GM18511 (cell line): ENCODE measurements at regions not wholly inside any gene's neighbourhood (a gene's known extent, or its start where the extent isn't known, plus 50 kb on each side); places are given as distances from the start of the nearest gene placed in this dataset.

Source experiments
- ATAC-seq: cut with Tn5 transposase; IDR thresholded peaks from one replicate; pipeline ENCODE4 v1.9.1; 2021; ENCODE audit warnings: mild to moderate bottlenecking, moderate library complexity; ENCODE audit not compliant: unreplicated experiment

DNA sequence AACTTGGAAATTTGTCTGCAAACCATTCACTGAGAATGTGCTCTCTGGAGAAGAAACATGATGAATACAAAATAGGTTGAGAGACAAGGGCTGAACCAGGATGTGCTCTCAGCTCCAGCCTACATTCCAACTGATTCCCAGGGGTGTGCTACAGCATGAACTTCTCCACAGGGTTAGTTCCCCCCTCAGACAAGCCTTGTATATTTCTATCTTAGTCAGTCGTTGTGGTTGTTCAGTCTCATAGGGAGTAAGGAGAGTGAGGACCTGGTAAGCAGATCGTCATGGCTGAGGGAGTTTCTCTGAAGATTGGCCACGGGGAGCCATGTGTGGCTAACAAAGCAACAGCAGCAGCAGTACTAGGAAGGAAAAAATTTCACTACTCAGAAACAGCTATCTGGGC lies 919.7 kb upstream of the CADM2 start:
- ATAC-seq, result no peak

DNA sequence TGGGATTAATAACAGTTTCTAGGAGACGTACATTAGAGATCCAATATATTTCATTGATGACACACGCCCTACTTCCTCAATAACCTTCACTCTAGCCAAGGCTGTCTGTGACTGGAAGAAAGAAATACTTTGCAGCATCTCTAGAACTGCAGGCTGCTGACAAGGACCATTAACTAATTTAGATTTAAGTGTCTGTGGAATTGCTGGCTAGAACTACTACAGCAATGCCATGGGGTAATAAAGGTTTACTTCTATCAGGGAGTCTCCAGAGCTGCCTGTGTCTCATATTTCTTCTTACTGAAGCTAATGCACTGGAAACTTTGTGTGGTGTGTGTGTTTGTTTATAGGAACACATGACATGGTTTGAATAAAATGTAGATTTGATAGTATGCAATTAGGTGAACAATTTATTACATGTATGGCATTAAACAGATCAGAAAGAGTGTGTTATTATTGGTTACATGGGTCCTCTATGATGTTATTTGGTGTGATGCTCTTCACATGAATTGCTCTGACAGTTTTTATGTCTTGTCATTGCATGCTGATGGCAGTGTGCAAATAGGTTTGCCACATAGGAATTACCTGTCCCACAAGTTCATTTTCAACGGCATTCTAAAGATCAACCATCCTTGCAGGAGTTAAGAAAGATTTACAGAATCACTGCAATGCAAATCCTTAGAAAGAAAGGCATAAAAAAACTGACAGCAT lies 916.2 kb upstream of the CADM2 start:
- ATAC-seq, result no peak

DNA sequence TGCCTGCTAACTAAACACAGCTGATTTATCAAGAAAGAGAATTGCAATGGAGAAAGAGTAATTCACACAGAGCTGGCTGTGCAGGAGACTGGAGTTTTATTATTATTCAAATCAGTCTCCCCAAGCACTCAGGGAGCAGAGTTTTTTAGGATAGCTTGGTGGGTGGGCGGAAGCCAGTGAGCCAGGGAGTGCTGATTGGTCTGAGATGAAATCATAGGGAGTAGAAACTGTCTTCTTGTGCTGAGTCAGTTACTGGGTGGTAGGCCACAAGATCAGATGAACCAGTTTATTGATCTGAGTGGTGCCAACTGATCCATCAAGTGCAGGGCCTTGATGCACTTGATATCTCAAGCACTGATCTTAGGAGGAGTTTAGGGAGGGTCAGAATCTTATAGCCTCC lies 891.9 kb upstream of the CADM2 start:
- no peak for ATAC-seq

DNA sequence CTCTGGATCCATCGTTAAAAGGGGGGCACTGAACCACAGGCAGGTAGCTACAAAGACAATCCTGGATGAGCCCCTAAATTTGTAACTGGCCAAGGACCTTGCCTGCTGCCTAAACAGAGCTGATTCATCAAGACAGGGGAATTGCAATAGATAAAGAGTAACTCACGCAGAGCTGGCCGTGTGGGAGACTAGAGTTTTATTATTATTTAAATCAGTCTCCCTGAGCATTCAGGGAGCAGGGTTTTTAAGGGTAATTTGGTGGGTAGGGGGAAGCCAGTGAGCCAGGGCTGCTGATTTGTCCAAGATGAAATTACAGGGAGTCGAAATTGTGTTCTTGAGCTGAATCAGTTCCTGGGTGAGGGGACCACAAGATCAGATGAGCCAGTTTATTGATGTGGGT lies 885.1 kb upstream of the CADM2 start:
- ATAC-seq, result no peak

DNA sequence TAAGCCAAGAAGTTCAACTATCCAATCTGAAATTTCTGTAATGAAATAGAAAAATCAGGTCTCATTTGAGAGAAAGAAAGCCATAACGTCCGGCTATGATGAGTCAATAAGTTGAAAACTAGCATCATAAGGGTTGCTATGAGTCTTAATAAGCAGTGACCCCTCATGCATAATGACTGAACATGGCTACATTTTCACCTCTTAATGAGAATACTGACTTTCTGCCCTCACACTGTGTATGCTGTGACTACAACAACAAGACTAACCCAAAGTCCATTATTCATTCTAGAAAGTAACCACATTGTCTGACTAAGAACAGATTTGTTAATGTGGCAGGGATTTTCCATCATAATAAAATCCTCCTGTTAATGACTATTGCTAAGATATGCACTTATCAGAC lies 884.0 kb upstream of the CADM2 start:
- no peak for ATAC-seq

DNA sequence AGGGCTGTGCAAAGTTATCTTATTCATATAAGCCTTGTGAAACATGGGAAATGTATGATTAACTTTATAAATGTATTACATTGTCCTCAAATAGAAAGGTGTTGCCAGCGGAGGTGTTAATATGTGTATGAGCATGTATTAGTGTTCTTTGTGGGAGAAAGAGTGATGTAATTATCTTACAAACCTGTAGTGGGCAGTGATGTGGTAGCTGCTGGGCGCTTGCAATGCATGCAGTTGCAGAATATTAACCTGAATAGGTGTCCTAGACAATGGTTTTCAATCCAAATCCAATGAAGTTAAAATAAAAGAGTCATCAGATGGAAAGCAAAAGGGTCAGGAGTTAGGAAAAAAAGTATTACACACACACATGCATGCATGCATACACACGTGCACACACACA lies 881.3 kb upstream of the CADM2 start:
- no peak for ATAC-seq

DNA sequence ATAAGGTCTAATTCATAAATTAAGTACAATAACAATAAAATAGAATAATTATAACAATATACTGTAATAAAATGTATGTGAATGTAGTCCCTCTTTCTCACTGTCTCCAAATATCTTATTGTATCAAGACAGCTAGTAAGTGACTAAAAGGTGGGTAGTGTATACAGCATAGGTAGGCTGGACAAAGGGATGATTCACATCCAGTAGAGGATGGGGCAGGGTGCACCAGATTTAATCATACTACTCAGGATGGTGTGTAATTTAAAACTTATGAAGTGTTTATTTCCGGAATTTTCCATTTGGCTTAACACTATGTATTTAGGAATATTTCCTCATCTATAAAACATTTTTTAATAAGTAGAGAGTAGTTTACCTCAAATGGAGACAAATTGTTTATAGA lies 876.1 kb upstream of the CADM2 start:
- ATAC-seq, result no peak

DNA sequence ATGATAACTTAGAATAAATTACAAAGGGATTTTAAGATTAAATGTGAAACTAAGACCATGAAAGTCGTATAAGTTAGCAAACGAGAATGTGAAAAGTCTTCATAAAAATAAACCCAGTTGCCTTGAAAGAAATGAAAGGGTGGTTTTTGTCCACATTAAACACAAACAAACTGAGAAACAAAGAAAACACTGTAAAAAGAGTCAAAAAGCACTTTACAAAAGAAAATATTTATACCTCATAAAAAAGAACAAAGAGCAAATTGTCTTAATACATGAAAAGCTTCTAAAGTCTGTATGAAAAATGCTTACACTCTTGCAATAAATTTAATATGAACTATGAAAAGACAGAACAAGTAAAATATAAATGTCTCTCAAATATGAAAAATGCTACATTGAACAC lies 865.9 kb upstream of the CADM2 start:
- no peak for ATAC-seq

DNA sequence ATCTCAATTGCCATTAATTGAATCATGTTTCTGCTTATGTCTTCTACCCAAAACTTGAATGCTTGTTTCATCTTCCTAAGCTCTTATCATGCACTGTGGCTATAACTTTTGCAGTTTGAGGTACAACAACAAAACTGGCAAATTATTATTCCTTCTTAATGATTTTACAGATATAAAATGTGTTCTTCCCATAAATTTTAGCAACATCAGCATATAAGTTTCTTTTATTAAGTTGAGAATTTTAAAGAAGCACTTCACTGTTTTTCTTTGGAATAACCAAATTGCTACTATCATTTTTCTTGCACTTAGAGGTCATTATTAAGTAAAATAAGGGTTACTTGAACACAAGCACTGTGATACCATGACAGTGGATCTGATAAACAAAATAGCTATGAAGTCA lies 862.6 kb upstream of the CADM2 start:
- ATAC-seq, result no peak

DNA sequence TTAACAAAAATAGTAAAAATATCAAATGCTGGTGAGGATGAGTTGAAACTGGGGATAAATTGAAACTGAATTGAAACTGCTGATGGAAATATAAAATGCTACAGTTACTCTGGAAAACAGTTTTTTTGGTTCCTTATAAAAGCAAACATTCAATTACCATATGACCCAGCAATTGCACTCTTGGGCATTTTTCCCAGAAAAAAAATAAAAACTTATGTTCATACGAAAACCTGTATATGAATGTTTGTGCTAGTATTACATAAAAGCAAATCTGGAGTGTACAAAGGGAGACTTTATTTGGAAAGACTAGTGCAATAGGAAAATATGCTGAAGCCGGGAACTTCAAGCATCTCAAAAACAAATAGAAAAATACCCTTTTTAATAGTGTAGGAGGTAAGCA lies 857.9 kb upstream of the CADM2 start:
- no peak for ATAC-seq

DNA sequence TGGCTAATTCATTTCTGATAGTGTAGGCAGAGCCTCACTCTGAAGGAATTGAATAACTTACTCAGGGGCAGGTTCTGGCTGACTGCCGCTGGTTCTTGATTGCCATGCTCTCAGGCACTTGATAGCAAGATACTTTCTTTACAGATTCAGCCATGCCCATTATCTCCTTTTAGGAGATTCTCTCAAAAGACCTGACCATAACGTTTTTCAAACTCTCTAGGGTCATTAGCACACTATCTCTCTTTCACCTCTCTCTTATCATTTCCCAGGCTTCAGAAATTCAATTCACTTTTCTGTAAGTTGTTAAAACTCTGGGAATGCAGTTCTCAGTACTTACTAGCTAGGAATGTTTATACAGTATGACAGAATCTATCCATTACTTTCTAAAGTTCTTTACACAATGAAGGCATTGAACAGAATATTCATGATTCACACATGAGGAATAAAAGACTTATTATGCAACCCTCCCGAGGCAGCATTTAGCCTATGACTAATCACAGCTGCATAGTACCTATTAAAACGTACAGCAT lies 850.3 kb upstream of the CADM2 start:
- ATAC-seq, result no peak

DNA sequence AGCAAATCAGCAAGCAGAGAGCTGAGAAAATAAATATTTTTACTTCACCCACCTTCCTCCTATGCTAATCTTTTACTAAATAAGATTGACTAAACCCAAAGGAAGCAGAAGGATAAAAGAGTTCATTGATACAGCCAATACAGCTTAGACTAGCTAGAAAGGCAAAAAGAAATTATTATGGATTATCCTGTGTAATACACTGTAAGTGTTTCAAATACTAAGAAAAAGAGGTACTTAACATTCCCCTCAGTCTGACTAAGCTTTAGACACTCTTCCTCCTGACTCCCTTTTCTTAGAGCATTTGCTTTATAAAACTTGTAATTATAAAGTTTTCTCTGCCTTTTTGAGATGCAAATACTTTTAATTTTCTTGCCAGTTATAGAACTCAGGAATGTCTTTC lies 848.9 kb upstream of the CADM2 start:
- ATAC-seq, result no peak

DNA sequence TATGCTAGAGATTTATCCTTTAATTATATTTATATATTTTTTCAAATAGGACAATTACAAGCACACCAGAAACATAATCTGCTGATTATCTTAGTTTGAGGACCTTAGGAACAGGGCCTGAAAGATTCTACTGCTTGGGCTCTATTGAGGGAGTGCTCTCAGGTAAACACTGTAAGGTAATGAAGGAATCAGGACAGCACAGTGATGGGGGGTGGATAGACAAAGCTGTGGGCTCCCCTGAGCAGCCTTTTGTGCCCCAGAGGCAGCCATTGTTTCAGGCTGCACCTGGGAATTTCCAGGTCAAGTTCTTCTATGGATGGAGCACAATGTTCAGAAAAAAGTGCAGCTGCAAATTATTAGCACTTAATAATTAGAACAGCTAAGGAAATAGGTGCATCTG lies 848.0 kb upstream of the CADM2 start:
- ATAC-seq, result no peak

DNA sequence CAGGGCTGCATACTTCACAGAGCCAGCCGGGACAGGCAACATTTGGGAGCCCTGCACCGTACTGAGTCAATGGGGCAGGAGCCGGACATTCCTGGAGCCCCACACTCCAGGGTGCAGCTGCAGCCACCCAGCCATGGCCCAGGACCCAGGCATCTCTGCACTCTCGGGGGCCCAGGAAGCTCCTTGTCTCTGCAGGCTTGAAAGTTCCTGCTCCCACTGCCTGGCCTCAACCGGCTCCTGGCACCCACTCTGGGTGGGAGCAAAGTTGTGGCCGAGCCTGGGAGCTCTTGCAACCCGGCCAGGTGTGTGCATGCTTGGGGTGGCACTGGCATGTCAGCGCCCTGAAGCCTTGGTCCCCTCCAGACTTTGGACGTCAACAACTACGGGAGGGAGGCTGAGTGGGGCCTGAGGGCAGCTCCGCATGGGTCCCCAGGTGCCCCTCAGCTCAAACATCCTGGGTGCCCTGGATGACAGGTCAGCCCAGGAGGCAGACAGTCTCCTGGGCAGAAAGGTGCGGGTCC lies 833.5 kb upstream of the CADM2 start:
- ATAC-seq, result no peak

DNA sequence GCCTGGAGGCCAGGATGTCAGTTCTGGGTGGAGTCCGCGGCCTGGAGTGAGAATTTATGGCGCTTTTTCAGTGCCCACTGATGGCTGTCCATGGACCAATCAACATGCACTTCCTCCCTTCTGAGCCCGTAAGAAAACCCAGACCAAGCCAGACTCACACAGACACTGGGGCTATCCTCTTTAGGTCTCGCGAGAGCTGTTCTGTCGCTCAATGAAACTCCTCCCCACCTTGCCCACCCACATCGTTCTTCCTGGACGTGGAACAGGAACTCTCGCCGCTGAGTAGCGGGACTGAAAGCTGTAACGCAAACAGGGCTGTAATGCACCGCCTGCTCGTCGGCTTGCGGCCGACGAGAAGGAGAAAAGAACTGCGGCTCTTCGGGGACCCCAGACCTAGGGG lies 833.0 kb upstream of the CADM2 start:
- ATAC-seq, result no peak

DNA sequence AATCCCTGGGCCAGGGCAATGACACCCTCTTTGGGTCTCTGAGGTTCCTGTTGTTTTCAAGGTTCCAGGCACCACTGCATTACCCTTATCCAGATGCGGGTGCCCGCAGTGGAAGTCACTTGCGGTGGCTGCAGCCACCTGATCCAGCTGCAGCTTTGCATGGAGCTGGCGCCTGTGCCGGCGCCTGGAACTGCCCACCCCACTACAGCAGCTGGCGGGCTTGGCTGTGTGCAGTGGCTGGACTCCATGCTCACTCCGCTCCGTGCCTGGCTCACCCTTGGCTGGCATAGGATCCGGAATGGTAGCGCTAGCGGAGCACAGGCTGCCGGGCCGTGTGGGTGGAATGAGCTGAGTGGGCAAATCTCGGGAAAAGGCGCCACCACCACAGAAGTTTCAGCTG lies 832.6 kb upstream of the CADM2 start:
- ATAC-seq, result no peak

DNA sequence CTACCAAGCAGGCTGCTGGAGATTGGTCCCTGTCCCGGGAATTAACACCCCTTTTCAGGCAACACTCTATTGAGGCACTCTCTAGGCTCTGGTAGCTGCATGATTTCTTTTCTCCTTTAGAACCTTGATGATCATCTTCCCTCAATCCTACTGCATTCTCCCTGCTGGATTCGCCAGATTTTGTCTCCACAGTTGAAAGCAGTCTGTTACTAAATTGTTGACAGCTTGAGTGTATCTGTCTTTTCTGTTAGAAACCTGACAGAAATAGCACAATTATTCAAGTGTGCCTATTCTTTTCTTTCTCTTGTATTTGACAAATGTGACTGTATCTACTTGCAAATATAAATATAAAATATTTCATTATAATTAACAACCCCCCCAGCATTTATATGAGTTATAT lies 830.8 kb upstream of the CADM2 start:
- ATAC-seq, result no peak

DNA sequence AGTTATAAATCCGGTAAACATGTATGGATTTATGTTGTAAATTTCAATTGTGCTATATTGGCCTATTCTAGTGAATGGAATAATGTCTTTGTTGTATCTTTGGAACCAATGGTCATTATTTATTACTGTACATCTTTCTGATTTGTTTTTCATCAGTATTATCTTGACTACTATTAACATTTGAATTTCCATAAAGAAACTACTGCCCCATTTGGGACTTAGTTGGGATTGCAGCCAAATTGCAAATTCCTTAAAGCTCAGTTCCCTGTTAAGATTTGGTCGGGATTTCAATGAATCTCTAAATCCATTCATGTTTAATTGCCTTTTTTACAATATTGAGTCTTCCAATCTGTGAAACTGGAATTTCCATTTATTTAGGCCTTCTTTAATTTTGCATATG lies 822.4 kb upstream of the CADM2 start:
- no peak for ATAC-seq

DNA sequence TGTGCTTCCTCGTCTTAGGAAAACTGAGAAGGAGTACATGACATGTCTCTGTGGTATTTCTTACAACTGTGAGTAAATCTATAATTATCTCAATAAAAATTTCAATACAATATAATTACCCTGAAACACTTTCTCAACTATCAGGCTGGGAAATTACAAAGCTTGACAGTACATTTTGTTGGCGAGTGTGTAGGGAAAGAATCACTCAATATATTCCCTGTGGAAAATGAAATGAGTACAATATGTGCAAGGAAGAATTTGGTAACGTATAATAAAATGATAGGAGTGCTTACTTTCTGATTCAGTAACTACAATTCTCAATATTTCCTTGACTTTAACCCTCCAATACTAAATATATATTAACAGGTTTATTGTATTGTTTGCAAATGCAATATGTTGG lies 818.2 kb upstream of the CADM2 start:
- ATAC-seq, result no peak

DNA sequence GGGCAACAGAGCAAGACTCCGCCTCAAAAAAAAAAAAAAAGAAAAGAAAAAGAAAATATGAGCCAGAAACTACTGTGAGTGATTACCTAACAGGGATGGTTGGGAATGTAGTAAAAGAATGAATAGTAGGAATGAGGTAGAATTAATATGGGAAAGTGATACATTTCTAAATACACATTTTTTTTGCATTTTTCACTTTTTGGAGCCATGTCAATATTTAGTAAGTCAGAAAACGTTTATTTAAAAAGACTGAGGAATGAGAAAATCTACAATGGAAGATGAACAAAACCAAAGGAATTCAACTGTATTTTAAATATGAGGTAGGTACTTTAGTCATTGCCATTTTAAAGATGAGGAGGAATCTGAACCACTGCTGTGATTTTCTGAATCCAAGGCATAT lies 817.2 kb upstream of the CADM2 start:
- ATAC-seq, result no peak

DNA sequence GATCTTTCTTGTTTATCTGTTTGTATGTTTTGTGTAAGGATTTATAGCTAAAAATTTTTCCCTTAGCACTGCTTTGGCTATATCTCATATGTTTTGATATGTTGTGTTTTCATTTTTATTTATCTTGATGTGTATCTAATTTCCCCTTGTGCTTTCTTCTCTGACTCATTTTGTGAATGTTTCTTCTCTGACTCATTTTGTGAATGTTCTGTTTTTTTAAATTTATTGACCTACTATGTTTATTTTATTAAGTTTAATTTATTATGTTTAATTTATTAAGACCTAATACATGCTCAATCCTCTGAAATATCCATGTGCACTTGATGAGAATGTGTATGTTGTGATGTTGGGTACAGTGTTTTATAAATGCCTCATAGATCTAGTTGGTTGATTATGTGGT lies 793.5 kb upstream of the CADM2 start:
- ATAC-seq, result no peak

DNA sequence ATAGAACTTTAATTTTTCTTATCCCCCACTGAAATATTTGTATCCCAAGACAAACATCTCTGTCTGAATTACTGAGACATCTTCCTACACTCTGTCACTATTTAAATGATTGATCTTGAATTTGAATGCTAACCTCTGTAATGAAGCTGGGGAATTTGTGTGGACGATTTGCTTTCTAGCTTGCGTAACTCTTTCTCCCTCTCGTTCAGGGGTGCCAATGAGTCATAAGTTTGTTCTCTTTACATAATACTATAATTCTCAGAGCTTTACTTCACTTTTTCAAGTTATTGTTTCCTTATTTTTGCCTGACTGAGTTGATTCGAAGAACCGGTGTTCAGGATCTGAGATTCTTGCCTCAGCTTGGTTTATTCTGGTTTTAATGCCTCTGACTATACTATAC lies 783.3 kb upstream of the CADM2 start:
- ATAC-seq, result no peak

DNA sequence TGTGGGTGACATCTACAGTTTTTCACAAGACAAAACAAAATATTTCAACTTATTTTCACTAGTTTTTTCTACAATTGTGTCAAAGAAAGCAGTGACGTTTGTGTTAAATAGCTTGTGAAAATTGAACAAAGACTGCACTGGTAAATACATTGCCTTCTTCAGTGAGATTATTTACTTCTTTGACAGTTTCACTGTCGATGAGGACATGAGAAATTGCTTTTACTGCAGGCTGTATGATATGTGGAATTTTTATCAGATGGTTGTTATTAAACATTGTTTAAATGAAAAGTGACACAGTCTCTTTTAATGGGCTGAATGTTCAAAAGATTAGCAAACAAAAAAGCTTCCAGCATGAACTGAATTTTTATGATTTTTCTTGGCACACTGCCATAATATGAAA lies 773.9 kb upstream of the CADM2 start:
- ATAC-seq, result no peak
